SK-N-SH treated with all-trans-retinoic acid at 6 μM for 48 hours (cell line): ENCODE measurements at regions not wholly inside any gene's neighbourhood (a gene's known extent, or its start where the extent isn't known, plus 50 kb on each side); places are given as distances from the start of the nearest gene placed in this dataset.
"Not testable (repeated sequence)": the region's sequence is repeated elsewhere in the genome, so short reads cannot be mapped to it uniquely, and the experiment has no call there.

Experiments
- ATAC-seq: fragments of 200-7000 bp; cut with Tn5 transposase; 3 replicates; pipeline ENCODE4 v1.9.1; 2020; ENCODE audit warnings: mild to moderate bottlenecking, moderate library complexity
- ARNTL ChIP-seq: fragments of 450-650 bp; formaldehyde crosslinking; IDR thresholded peaks from 2 replicates; pipeline ENCODE4 v1.5.0; 2020; ENCODE audit warnings: low read depth, mild to moderate bottlenecking, moderate library complexity, borderline replicate concordance
- BACH2 ChIP-seq: fragments of 250-450 bp; sonication (Bioruptor Pico); IDR thresholded peaks from 2 replicates; pipeline ENCODE4 v1.9.0; 2021; ENCODE audit warnings: mild to moderate bottlenecking, borderline replicate concordance
- CSDC2 ChIP-seq: fragments of 250-450 bp; sonication (Bioruptor Pico); IDR thresholded peaks from 2 replicates; pipeline ENCODE4 v1.5.0; 2020; ENCODE audit warnings: mild to moderate bottlenecking, moderate library complexity
- CSRNP3 ChIP-seq: fragments of 250-450 bp; sonication (Bioruptor Pico); IDR thresholded peaks from 2 replicates; pipeline ENCODE4 v1.5.1; 2021; ENCODE audit warnings: mild to moderate bottlenecking, moderate library complexity
- ESRRG ChIP-seq: fragments of 250-450 bp; sonication (Bioruptor Pico); IDR thresholded peaks from 2 replicates; pipeline ENCODE4 v1.6.1; 2021; ENCODE audit warnings: mild to moderate bottlenecking
- GLIS3 ChIP-seq: fragments of 250-450 bp; sonication (Bioruptor Pico); IDR thresholded peaks from 2 replicates; pipeline ENCODE4 v1.5.0; 2020; ENCODE audit warnings: mild to moderate bottlenecking, moderate library complexity
- ISL1 ChIP-seq: fragments of 250-450 bp; sonication (Bioruptor Pico); IDR thresholded peaks from 2 replicates; pipeline ENCODE4 v2.1.2; 2022; ENCODE audit warnings: mild to moderate bottlenecking, moderate library complexity
- PPARA ChIP-seq: fragments of 250-450 bp; sonication (Bioruptor Pico); IDR thresholded peaks from 2 replicates; pipeline ENCODE4 v1.5.0; 2020; ENCODE audit warnings: mild to moderate bottlenecking, borderline replicate concordance
- RARB ChIP-seq: fragments of 250-450 bp; sonication (Bioruptor Pico); IDR thresholded peaks from 2 replicates; pipeline ENCODE4 v1.8.0; 2021; ENCODE audit warnings: mild to moderate bottlenecking, moderate library complexity
- SNAI2 ChIP-seq: fragments of 250-450 bp; sonication (Bioruptor Pico); IDR thresholded peaks from 2 replicates; pipeline ENCODE4 v1.5.0; 2020; ENCODE audit warnings: mild to moderate bottlenecking, moderate library complexity
- TCF4 ChIP-seq: fragments of 250-450 bp; sonication (Bioruptor Pico); IDR thresholded peaks from 2 replicates; pipeline ENCODE4 v1.8.0; 2021; ENCODE audit warnings: mild to moderate bottlenecking, moderate library complexity, borderline replicate concordance
- TOX ChIP-seq: fragments of 250-450 bp; sonication (Bioruptor Pico); IDR thresholded peaks from 2 replicates; pipeline ENCODE4 v1.8.0; 2021; ENCODE audit warnings: mild to moderate bottlenecking, moderate library complexity, borderline replicate concordance
- ZC3H10 ChIP-seq: fragments of 250-450 bp; sonication (Bioruptor Pico); IDR thresholded peaks from 2 replicates; pipeline ENCODE4 v1.5.1; 2021; ENCODE audit warnings: mild to moderate bottlenecking, moderate library complexity
- ZFP3 ChIP-seq: fragments of 250-450 bp; sonication (Bioruptor Pico); IDR thresholded peaks from 2 replicates; pipeline ENCODE4 v1.5.0; 2020; ENCODE audit warnings: mild to moderate bottlenecking, moderate library complexity
- ZFP30 ChIP-seq: fragments of 450-650 bp; formaldehyde crosslinking; IDR thresholded peaks from 2 replicates; pipeline ENCODE4 v1.5.0; 2022; ENCODE audit warnings: mild to moderate bottlenecking, moderate library complexity
- ZNF565 ChIP-seq: fragments of 450-650 bp; formaldehyde crosslinking; conservative IDR thresholded peaks from 2 replicates; pipeline ENCODE4 v1.5.0; 2020; ENCODE audit warnings: low read depth, mild to moderate bottlenecking, moderate library complexity
- ZNF70 ChIP-seq: fragments of 450-650 bp; formaldehyde crosslinking; IDR thresholded peaks from 2 replicates; pipeline ENCODE4 v1.5.0; 2020; ENCODE audit warnings: mild to moderate bottlenecking, moderate library complexity
- ZNF8 ChIP-seq: fragments of 450-650 bp; formaldehyde crosslinking; IDR thresholded peaks from 2 replicates; pipeline ENCODE4 v1.5.0; 2020; ENCODE audit warnings: mild to moderate bottlenecking, moderate library complexity
- TF ChIP-seq, protein P1 (sequence below): fragments of 250-450 bp; sonication (Bioruptor Pico); IDR thresholded peaks from 2 replicates; pipeline ENCODE4 v1.5.1; 2020; ENCODE audit warnings: low read depth, mild to moderate bottlenecking, moderate library complexity
- TF ChIP-seq, protein P2 (sequence below): fragments of 250-450 bp; sonication (Bioruptor Pico); IDR thresholded peaks from 2 replicates; pipeline ENCODE4 v1.5.0; 2020; ENCODE audit warnings: mild to moderate bottlenecking, moderate library complexity
- TF ChIP-seq, protein P3 (sequence below): fragments of 250-450 bp; sonication (Bioruptor Pico); IDR thresholded peaks from 2 replicates; pipeline ENCODE4 v1.8.0; 2020; ENCODE audit warnings: mild to moderate bottlenecking, moderate library complexity, borderline replicate concordance

GRCh38 chrX:121746105-121746504, 698.7 kb downstream of the GLUD2 start:
- no peak for ATAC-seq
- TF ChIP-seq SNAI2 (no peak), ESRRG (no peak), ARNTL (no peak), ZNF70 (CRISPR knock-in tag) (no peak), ZFP30 (no peak), RARB (CRISPR knock-in tag) (no peak), TCF4 (CRISPR knock-in tag) (no peak)

DNA sequence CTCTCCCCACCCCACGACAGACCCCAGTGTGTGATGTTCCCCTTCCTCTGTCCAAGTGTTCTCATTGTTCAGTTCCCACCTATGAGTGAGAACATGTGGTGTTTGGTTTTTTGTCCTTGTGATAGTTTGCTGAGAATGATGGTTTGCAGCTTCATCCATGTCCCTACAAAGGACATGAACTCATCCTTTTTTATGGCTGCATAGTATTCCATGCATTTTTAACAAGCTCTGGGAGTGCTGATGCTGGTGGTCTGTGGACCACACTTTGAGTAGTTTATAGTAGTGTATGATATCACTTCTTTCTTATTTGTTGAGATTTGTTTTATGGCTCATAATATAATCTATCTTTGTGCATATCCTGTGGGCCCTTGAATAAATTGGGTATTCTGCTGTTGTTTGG, 706.2 kb downstream of the GLUD2 start:
- not testable (repeated sequence) for ATAC-seq

DNA sequence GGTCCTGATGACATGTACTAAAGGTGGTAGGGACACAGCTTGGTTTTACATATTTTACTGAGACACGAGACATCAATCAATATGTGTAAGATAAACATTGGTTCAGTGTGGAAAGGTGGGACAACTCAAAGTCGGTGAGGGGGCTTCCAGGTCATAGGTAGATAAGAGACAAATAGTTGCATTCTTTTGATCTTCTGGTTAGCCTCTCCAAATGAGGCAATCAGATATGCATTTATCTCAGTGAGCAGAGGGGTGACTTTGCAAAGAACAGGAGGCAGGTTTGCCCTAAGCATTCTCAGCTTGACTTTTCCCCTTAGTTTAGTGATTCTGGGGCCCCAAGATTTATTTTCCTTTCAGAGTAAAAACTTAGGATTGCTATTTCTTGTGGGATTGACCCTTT, 706.9 kb downstream of the GLUD2 start:
- TF ChIP-seq PPARA (CRISPR knock-in tag) (no peak), ZC3H10 (CRISPR knock-in tag) (no peak), TCF4 (CRISPR knock-in tag) (no peak), ZNF565 (CRISPR knock-in tag) (no peak), CSRNP3 (CRISPR knock-in tag) (no peak), ZNF70 (CRISPR knock-in tag) (no peak), ZFP3 (CRISPR knock-in tag) (no peak), SNAI2 (no peak), ISL1 (no peak), ZNF8 (CRISPR knock-in tag) (no peak), TOX (CRISPR knock-in tag) (no peak)
- TF ChIP-seq, protein P1, sequence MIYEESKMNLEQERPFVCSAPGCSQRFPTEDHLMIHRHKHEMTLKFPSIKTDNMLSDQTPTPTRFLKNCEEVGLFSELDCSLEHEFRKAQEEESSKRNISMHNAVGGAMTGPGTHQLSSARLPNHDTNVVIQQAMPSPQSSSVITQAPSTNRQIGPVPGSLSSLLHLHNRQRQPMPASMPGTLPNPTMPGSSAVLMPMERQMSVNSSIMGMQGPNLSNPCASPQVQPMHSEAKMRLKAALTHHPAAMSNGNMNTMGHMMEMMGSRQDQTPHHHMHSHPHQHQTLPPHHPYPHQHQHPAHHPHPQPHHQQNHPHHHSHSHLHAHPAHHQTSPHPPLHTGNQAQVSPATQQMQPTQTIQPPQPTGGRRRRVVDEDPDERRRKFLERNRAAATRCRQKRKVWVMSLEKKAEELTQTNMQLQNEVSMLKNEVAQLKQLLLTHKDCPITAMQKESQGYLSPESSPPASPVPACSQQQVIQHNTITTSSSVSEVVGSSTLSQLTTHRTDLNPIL (CRISPR knock-in tag) = no peak
- TF ChIP-seq, protein P2, sequence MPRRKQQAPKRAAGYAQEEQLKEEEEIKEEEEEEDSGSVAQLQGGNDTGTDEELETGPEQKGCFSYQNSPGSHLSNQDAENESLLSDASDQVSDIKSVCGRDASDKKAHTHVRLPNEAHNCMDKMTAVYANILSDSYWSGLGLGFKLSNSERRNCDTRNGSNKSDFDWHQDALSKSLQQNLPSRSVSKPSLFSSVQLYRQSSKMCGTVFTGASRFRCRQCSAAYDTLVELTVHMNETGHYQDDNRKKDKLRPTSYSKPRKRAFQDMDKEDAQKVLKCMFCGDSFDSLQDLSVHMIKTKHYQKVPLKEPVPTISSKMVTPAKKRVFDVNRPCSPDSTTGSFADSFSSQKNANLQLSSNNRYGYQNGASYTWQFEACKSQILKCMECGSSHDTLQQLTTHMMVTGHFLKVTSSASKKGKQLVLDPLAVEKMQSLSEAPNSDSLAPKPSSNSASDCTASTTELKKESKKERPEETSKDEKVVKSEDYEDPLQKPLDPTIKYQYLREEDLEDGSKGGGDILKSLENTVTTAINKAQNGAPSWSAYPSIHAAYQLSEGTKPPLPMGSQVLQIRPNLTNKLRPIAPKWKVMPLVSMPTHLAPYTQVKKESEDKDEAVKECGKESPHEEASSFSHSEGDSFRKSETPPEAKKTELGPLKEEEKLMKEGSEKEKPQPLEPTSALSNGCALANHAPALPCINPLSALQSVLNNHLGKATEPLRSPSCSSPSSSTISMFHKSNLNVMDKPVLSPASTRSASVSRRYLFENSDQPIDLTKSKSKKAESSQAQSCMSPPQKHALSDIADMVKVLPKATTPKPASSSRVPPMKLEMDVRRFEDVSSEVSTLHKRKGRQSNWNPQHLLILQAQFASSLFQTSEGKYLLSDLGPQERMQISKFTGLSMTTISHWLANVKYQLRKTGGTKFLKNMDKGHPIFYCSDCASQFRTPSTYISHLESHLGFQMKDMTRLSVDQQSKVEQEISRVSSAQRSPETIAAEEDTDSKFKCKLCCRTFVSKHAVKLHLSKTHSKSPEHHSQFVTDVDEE (CRISPR knock-in tag) = no peak
- TF ChIP-seq, all 23 proteins: peak for 0
- no peak for ATAC-seq

GRCh38 chrX:121755541-121755940, 708.1 kb downstream of the GLUD2 start:
- no peak for ATAC-seq
- no peak for TF ChIP-seq ZNF8 (CRISPR knock-in tag)
- TF ChIP-seq ZFP30 = no peak
- no peak for TF ChIP-seq CSRNP3 (CRISPR knock-in tag)
- TF ChIP-seq, protein P1 (CRISPR knock-in tag) = no peak

GRCh38 chrX:121761845-121762244, 714.4 kb downstream of the GLUD2 start:
- ATAC-seq = no peak
- TF ChIP-seq ZNF70 (CRISPR knock-in tag) = no peak
- TF ChIP-seq, protein P3, sequence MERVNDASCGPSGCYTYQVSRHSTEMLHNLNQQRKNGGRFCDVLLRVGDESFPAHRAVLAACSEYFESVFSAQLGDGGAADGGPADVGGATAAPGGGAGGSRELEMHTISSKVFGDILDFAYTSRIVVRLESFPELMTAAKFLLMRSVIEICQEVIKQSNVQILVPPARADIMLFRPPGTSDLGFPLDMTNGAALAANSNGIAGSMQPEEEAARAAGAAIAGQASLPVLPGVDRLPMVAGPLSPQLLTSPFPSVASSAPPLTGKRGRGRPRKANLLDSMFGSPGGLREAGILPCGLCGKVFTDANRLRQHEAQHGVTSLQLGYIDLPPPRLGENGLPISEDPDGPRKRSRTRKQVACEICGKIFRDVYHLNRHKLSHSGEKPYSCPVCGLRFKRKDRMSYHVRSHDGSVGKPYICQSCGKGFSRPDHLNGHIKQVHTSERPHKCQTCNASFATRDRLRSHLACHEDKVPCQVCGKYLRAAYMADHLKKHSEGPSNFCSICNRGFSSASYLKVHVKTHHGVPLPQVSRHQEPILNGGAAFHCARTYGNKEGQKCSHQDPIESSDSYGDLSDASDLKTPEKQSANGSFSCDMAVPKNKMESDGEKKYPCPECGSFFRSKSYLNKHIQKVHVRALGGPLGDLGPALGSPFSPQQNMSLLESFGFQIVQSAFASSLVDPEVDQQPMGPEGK = no peak
- no peak for TF ChIP-seq PPARA (CRISPR knock-in tag)
- TF ChIP-seq TCF4 (CRISPR knock-in tag) = no peak
- TF ChIP-seq ZNF8 (CRISPR knock-in tag) = no peak
- TF ChIP-seq ISL1 = no peak
- TF ChIP-seq ARNTL = no peak
- TF ChIP-seq GLIS3 (CRISPR knock-in tag) = no peak
- TF ChIP-seq BACH2 (CRISPR knock-in tag) = no peak
- TF ChIP-seq ZFP3 (CRISPR knock-in tag) = no peak
- TF ChIP-seq ZFP30 = no peak
- TF ChIP-seq SNAI2 = no peak
- no peak for TF ChIP-seq ZC3H10 (CRISPR knock-in tag)
- TF ChIP-seq TOX (CRISPR knock-in tag) = no peak
- TF ChIP-seq CSDC2 = no peak
- TF ChIP-seq RARB (CRISPR knock-in tag) = no peak
- TF ChIP-seq, protein P1 (CRISPR knock-in tag) = no peak
